Stimulated activated CD4-positive, alpha-beta T cell treated with anti-CD3 and anti-CD28 coated beads, Interleukin-15, amount 100 ng/mL, for 1 hour (primary cell): ENCODE measurements at regions not wholly inside any gene's neighbourhood (a gene's known extent, or its start where the extent isn't known, plus 50 kb on each side); places are given as distances from the start of the nearest gene placed in this dataset.

ENCODE experiments used
- DNase-seq, 2 donors: peaks; one replicate each; pipeline ENCODE4 v3.0.0-alpha.2; 2020; ENCODE audit warnings: low read depth in 1 of 2, low spot score in 1 of 2

DNA sequence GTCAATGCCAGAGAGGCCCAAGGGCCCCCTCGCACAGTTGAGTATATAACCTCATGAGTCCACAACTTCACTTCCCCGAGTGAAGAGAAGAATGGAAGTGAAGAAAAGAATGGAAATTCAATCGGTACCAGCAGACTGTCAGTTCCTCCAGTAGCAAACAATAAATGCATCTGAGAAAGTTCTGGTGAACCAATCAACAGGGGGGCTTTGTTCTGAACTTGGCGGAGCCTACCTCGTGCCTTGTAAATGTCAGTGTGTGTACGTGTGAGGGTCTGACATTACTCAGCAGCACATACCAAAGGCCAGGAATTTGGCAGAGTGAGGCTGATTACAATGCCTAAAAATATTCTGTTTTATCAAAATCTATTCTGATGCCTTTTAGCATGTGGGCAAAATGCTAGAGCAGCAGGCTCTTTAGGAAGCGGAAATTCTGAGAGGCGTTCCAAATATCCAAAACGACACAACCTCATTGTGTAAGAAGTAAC is 238.5 kb downstream of the LTN1 start:
- DNase-seq, result no peak

DNA sequence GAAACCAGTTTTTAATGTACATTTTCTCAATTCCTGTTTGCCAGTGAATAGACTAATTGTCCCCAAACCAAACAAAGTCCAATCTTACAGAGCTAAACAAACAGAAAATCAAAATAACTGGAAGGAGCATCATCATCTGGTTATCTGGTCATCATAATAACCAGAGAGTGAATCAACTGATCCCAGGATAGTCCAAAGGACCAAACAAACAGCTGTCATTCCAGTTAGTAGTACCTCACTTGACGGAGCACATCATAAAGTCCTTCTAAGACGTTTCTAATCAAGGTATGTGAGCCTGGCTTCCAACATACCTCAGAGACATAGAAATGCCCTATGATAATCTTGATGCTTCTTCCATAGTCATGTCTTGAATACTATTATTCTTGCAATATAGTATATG is 240.5 kb downstream of the LTN1 start:
- no peak for DNase-seq

DNA sequence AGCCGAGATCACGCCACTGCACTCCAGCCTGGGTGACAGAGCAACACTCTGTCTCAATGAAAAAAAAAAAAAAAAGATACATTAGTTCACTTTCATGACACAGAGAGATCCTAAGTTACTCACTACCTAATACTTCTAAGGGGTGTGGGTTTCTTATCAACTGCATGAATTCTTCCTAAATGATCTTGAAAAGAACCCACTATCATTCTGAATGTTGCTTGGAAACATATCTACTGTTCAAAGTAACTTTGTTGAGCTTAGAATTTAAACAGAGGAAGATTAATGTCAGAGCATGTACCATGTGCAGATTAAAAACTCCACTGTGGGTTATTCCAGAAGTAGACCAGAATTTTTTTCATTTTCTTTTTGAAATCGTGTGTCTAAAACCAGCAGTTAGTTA is 241.5 kb downstream of the LTN1 start:
- no peak for DNase-seq

DNA sequence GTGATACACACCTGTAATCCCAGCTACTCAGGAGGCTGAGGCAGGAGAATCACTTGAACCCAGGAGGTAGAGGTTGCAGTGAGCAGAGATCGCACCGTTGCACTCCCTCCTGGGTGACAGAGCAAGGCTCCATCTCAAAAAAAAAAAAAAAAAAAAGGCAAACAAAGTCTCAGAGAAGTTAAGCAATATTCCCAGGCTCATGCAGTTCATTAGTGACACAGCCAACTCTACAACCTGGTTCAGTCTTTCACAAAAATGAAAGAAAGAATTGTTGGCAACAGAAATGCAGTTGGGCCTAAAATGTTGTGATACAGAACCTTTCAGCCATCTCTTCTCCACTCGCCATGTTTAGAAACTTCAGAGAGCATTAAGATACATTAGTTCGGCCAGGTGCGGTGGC is 242.1 kb downstream of the LTN1 start:
- no peak for DNase-seq

DNA sequence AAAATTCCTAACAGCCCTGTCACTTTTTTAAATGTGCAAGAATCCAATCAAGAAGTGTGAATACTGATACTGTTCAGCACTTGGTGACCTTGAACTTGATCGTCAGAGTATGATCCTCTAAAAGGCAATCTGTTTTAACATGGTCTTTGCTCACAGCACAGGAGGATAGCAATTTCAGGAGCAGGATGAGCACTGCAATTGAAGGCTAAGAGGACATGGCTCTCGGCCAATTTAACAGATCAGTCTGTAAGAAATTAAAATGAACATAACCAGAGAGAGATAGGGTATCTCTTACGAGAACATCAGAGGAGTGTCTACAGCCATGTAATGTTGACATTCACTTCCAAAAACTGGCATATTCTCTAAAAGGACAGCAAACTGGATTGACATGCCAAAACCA is 243.1 kb downstream of the LTN1 start:
- DNase-seq, result no peak

DNA sequence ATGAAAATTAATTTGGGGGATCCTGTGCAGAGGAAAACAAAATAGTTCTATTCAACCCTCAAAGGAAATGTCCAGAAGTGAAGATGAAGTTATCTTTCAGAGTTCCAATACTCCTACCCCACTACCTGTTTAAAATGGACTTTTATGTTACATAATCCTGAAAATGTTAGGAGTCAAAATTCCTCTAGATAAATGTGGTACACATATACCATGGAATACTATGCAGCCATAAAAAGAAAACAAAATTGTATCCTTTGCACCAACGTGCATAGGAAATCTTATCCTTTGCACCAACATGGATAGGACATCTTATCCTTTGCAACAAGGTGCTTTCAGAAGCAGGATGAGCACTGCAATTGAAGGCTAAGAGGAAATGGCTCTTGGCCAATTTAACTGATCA is 245.2 kb downstream of the LTN1 start:
- no peak for DNase-seq

DNA sequence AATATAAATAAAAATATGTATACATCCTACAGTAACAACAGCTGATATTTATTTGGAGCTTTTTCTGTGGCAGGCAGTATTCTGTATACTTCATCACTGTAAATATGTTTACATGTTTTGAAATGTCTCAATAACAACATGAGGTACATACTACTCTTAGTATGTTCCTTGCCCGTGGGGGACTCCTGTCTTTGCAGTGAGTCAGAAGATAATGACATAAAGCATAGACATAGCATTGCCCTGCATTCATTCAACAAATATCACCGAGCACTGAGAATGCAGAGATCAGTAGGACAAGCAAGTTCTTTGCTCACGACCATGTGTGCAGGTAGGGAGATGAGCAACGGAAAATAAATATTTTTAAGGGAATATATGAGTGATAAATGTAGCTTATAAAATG is 246.5 kb downstream of the LTN1 start:
- no peak for DNase-seq

DNA sequence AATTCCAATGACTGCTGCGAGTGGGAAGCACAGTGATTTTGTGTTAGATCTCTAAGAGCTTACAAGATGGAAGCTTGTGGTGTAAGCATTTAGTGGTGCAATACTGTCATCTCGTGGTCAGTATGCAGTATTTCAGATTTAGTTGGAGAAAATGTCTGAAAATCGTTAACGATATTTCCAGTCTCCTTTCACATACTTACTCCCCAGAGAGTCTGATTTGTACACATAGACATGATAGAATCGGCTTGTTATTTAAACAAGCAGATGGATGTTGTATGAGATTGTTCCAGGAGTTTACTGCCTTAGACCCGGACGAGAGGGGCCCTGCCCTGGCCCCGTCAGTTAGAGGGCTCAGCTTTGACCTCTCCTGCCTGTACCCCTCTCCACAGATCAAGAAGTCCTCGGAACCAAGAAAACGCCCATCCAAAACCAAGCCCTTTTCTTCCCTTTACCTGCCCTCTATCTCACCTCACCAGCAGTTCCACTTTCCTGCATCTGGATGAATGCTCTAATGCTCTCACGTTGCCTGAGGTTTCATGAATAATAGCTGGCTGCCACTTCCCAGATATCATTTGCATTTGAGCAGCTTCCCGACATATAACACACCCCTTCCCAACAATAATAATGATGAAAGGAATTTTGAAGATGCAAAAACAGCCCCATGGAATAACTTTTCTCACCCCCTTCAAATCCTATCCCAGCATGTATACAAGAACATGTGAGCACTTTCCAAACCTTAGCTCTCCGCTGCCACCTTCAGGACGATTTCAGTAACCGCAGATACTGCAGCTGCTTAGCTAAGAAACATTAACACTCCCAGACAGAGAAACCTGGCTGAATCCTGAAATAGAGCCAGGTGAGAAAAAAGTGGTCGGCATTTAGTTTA is 247.3 kb downstream of the LTN1 start:
- DNase-seq, result peak; percentile 29 to 32

DNA sequence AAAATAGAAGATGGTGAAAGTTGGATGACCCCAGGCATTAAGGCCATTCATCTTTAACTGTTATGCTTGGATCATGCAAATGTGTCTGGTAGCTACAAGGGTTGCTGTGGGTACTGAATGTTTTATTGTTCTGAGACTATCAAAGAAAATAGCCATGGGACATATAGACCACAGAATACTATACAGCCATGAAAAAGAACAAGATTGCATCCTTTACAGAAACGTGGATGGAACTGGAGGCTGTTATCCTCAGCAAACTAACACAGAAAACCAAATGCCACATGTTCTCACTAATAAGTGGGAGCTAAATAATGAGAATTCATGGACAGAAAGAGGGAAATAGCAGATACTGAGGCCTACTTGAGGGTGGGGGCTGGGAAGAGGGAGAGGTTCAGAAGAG is 249.0 kb downstream of the LTN1 start:
- DNase-seq, result no peak

DNA sequence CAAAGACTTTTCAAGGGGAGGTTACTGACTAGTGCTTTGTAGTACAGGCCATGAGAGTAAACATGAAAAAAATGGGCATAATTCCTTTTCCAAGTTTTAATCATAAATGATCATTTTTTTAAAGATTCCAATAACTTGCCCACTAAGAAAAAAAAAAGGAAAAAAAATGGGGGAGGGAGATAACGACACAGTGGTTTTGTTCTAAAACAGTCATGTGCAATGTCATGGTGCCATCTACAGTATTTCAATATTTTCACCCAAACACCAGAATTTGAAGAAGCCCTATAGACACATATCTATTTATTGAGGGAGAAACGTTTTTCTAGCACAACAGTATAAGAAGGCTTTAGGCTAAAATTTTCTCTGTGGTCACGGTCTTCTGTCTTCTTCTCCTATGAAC is 250.2 kb downstream of the LTN1 start:
- no peak for DNase-seq

DNA sequence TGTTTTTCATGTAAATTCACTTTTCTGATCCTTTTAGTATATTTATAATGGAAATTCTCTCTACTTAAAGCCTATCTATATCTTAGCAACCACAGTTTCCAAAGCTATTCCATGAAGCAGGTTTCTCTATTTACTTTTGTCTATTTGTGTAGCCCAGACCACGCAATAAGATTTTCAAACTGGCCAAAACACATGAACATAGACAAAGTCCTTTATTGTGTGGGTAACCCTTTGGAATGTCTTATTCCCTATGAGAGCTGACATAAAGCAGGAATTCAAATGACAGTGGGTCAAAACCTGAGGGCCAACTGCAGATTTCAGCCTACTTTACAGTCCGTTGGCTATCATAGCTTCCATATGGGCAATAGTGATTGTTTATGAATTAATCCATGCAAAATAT is 252.6 kb downstream of the LTN1 start:
- DNase-seq, result no peak

DNA sequence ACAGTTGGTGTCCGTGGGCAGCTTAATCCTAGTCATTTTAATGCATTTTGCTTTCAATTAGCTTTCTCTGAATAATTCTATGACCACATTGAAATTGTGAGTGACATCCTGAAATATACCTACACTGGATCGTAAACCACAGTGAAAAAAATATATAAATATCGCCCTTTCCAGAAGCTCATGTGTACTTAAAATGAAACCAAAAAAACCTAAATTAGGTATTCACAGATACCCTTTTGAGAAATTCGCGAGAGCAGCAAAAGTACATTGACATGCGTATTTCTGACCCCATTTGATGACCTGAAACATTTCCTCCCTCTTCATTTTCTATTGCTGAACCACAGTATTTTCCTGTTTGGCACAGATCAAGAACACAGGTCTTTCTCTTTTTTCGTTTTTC is 253.8 kb downstream of the LTN1 start:
- DNase-seq, result no peak

DNA sequence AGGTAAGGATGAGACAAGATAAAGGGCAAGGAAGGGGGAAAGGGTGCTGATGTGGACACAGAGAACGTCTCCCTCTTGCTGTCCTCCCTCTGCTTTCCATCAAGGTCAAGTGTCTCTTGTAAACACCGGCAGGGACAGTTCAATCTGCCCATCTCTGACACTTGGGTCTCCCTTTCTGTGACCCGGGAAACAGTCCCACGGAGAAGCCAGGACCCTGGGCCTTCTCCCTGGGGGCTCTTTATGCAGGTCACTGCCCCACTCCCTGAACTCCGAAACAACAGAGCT is 254.3 kb downstream of the LTN1 start:
- DNase-seq, result no peak

DNA sequence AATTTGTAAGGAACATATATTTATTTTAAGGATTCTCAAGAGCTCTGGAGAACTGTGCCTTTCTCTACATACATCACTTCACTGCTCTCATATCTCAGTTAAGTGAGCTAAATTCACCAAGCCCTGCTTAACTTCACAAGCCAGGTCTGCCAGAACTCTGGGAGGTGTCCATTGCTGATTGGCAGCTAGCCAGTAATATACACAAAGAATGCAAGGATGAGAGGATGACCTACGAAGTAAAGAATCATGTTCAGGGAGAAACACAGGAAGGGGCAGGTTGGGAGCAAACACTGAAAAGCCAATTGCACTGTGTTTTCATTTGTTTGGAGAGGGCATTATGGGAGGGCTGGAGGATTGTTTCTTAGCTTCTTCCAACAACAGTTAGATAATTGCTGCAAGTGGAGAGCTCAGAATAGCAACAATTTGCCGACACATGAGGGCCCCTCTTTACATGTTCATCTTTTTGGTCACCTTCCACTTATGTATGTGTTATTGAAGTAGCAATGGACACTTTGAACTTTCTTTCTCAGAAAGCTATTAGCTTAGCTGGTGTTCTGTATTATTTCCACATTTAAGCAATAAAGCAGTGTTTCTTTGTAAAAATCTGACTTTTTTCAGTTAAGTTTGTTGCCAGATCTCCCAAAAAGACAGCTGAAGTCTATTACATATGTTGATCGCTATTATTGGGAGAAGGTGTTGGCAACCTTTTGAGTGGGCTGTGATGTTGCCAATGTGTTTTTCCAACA is 254.8 kb downstream of the LTN1 start:
- DNase-seq, result no peak

DNA sequence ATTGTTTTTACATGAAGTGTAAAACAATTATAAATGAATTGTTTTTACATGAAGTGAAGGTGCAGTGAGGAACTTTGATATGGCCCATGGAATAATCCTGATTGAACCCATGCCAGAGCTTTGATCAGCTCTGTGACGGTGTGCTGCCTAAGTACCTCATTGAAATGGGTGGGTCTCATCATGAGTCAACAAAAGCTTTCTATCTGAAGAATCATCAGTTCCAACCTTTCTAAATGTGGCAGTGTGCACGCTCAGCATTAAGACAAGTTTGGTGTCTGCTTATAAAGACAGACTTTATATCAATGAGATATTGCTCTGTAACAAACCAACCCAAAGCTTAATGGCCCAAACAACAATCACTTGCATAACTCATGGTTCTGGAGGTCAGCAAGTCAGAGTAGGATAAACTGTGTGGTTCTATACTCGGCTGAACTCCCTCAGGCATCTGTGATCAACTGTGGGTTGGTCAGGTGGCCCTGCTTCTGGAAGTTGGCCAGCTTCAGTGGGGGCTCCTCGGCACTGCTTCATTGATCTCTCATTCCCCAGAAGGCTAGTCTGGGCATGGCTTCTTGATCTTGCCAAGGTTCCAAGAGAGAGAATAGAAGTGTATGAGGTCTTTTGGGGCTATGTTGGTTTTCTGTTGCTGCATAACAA is 258.0 kb downstream of the LTN1 start:
- DNase-seq, result no peak

DNA sequence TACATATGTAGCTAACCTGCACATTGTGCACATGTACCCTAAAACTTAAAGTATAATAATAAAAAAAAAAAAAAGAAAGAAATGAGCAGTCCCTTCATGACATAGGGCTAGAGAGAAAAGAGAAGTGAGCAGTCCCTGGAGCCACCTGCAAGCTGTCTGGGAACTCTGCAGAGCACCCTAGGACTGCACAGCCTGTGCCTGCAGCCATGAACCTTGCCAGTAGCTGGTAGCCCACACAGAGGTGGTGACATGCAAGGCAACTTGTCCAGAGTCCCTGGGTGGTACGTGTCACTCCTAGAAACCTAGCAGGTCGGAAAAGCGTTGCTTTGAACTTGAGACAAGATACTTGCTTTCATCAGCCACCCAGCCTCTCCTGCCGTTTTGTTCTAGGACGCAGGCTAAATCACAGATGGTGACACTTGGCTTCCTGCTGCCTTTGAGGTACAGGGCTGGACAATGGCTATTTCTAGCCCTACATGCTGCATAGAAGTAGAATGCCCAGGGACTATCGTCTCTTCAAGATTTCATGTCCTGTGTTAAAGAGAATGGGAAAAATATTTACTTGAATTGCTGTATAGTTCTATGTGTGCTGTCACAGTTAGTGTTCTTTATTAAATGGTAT is 260.9 kb downstream of the LTN1 start:
- DNase-seq, result no peak

DNA sequence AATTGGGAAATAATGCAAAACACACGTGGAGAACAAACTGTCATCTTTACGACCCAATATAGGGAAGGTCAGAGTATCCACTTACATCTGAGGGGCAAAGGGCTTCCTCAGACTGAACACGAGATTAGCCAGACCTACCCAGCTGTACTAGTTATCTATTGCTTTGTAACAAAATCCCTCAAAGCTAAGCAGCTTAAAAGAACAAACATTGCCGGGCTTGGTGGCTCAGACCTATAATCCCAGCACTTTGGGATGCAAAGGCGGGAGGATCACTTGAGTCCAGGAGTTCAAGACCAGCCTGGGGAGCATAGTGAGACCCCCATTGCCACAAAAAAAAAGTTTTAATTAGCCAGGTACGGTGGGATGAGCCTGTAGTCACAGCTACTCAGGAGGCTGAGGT is 262.8 kb downstream of the LTN1 start:
- DNase-seq, result no peak

DNA sequence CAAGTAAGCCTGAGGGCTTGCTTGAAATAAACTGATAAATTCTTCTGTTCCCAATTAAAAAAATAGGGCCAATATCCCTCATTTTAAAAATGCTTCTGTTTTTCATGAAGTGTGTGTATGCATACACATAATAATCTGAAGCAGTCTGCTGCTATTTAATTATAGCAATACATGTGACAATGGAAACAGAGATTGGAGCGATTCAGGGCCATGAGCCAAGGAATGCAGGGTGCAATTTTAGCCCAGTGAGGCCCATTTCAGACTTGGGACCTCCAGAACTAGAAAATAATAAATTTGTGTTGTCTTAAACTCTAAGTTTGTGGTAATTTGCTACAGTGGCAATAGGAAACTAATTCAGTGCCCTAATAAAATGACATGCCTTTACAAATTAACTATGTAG is 264.9 kb downstream of the LTN1 start:
- DNase-seq, result no peak

DNA sequence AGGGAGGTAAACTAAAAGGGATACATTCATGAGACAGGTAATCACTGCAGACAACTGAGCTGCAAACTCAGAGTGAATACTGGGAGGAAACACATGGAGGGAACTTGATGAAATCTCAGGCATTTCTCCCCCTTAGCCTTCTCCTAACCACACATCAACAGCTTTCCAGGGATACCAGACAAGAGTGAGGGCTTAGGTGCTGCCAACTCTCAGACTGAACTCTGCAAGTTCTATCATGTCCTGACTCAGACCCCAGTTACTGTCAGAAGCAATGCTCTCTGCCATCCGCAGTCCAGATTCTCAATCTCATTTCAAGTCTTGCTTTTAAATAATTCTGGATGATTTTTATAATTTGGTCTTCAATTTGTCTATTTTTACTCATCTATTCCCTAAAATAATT is 267.3 kb downstream of the LTN1 start:
- DNase-seq, result no peak

DNA sequence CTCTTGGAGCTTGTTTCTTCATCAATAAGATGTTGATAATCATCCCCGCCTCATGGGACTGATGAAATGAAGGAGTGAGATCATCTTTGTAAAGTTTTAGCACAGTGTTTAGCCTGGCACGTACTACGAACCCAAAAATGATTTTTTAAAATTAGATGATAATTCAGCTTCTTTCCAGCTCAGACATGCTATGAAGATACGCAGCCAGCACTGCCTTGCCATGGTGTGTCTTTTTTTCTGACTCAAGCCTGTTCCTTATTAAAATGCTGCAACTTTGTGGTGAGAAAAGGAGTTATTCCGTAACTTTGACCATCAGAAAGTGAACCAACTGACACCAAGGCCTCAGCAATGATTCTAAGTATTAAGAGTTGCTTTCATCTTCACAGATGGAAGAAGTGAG is 269.0 kb downstream of the LTN1 start:
- DNase-seq, result no peak

DNA sequence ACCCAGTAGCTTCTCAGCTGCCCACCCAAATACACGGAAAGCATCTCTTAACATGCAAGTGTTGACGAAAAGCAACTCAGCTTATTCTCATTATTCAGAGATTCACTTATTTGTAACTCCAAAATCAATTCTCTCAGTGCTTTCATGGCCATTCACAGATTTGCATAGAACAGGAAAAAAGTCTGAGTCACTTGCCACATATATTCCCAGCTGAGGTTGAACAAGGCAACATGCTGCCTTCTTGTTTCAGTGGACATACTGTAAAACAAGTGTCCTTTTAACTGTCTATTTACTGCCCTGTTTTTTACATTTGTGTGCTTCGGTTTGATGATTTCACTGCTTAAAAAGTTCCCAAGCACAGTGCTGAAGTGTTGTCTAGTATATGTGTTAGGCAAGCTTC is 273.0 kb downstream of the LTN1 start:
- DNase-seq, result no peak
